ENCODE measurements at regions not wholly inside any gene's neighbourhood (a gene's known extent, or its start where the extent isn't known, plus 50 kb on each side); places are given as distances from the start of the nearest gene placed in this dataset.
"Not testable (repeated sequence)": the region's sequence is repeated elsewhere in the genome, so short reads cannot be mapped to it uniquely, and the experiment has no call there.

DNA sequence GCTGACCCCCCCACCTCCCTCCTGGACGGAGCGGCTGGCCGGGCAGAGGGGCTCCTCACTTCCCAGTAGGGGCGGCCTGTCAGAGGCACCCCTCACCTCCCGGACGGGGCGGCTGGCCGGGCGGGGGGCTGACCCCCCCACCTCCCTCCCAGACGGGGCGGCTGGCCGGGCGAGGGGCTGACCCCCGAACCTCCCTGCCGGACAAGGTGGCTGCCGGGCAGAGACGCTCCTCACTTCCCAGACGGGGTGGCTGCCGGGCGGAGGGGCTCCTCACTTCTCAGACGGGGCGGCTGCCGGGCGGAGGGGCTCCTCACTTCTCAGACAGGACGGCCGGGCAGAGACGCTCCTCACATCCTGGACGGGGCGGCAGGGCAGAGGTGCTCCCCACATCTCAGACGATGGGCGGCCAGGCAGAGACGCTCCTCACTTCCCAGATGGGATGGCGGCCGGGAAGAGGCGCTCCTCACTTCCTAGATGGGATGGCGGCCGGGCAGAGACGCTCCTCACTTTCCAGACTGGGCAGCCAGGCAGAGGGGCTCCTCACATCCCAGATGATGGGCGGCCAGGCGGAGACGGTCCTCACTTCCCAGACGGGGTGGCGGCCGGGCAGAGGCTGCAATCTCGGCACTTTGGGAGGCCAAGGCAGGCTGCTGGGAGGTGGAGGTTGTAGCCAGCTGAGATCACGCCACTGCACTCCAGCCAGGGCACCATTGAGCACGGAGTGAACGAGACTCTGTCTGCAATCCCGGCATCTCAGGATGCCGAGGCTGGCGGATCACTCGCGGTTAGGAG is 66.2 kb upstream of the PAPPA2 start:
- not testable (repeated sequence) for H2BK12ac ChIP-seq (ENCODE audit: low read length); H3K4me1 ChIP-seq (ENCODE audit: control insufficient read depth in 2 of 2, insufficient read depth in 1 of 2, low read depth in 1 of 2, low read length in 2 of 2); H2AFZ ChIP-seq (ENCODE audit: low read length); H2BK15ac ChIP-seq (ENCODE audit: low read length); H3K4me3 ChIP-seq (ENCODE audit: low read length in 2 of 2); DNase-seq (ENCODE audit: low spot score); H3K79me1 ChIP-seq (ENCODE audit: low read depth, low read length); H3K14ac ChIP-seq (ENCODE audit: low read length); H2BK120ac ChIP-seq (ENCODE audit: low read depth, low read length); H4K8ac ChIP-seq (ENCODE audit: low read depth, low read length); H3K27ac ChIP-seq (replicated peaks; ENCODE audit: low read length); H3K4me2 ChIP-seq (ENCODE audit: insufficient read depth, low read length, poor library complexity, severe bottlenecking); H3K27me3 ChIP-seq (ENCODE audit: control insufficient read depth in 3 of 3, insufficient read depth in 3 of 3, low read depth in 1 of 3, low read length in 3 of 3); H4K91ac ChIP-seq (ENCODE audit: low read depth, low read length, poor library complexity); H3K36me3 ChIP-seq (replicated peaks in 1 of 2; ENCODE audit: control insufficient read depth in 2 of 2, insufficient read depth in 2 of 2, low read length in 2 of 2); H3K18ac ChIP-seq (ENCODE audit: low read length); H3K23ac ChIP-seq (ENCODE audit: low read depth, low read length, poor library complexity); H3K9ac ChIP-seq (ENCODE audit: low read depth, low read length, poor library complexity); H3K9me3 ChIP-seq (replicated peaks in 1 of 2; ENCODE audit: control insufficient read depth in 2 of 2, insufficient read depth in 1 of 2, low read depth in 1 of 2, low read length in 2 of 2); H2AK5ac ChIP-seq (ENCODE audit: low read depth, low read length); H2BK5ac ChIP-seq (ENCODE audit: low read length); H3K4ac ChIP-seq (ENCODE audit: low read length)
- WGBS, 2 donors (ENCODE audit: extremely low coverage in 2 of 2, insufficient read length in 2 of 2, insufficient replicate concordance in 1 of 2) = no CpG with 5 or more reads among the region's 53 CpGs

GRCh38 chr1:176391621-176392020 is 71.4 kb upstream of the PAPPA2 start:
- Histone ChIP-seq H3K4me3 (ENCODE audit: low read length in 2 of 2) (no peak overlapping the region), H2BK120ac (ENCODE audit: low read depth, low read length) (no peak overlapping the region), H3K9ac (ENCODE audit: low read depth, low read length, poor library complexity) (no peak overlapping the region), H3K23ac (ENCODE audit: low read depth, low read length, poor library complexity) (no peak overlapping the region), H4K8ac (ENCODE audit: low read depth, low read length) (no peak overlapping the region), H2BK12ac (ENCODE audit: low read length) (no peak overlapping the region), H3K27me3 (ENCODE audit: control insufficient read depth in 3 of 3, insufficient read depth in 3 of 3, low read depth in 1 of 3, low read length in 3 of 3) (no peaks in the 10 kb centered on the region), H2BK15ac (ENCODE audit: low read length) (no peak overlapping the region), H3K36me3 (replicated peaks in 1 of 2; ENCODE audit: control insufficient read depth in 2 of 2, insufficient read depth in 2 of 2, low read length in 2 of 2) (no peaks in the 10 kb centered on the region), H3K9me3 (replicated peaks in 1 of 2; ENCODE audit: control insufficient read depth in 2 of 2, insufficient read depth in 1 of 2, low read depth in 1 of 2, low read length in 2 of 2) (no peaks in the 10 kb centered on the region), H3K4me1 (ENCODE audit: control insufficient read depth in 2 of 2, insufficient read depth in 1 of 2, low read depth in 1 of 2, low read length in 2 of 2) (no peaks in the 10 kb centered on the region), H2BK5ac (ENCODE audit: low read length) (no peak overlapping the region), H3K4me2 (ENCODE audit: insufficient read depth, low read length, poor library complexity, severe bottlenecking) (no peak overlapping the region), H3K4ac (ENCODE audit: low read length) (no peak overlapping the region), H3K27ac (replicated peaks; ENCODE audit: low read length) (no peak overlapping the region), H4K91ac (ENCODE audit: low read depth, low read length, poor library complexity) (no peak overlapping the region), H3K79me1 (ENCODE audit: low read depth, low read length) (no peaks in the 10 kb centered on the region), H2AFZ (ENCODE audit: low read length) (no peak overlapping the region), H3K18ac (ENCODE audit: low read length) (no peak overlapping the region), H3K14ac (ENCODE audit: low read length) (no peak overlapping the region), H2AK5ac (ENCODE audit: low read depth, low read length) (no peak overlapping the region)
- no peak for DNase-seq (ENCODE audit: low spot score)
- no CpG with 5 or more reads among the region's 2 CpGs for WGBS, 2 donors (ENCODE audit: extremely low coverage in 2 of 2, insufficient read length in 2 of 2, insufficient replicate concordance in 1 of 2)

GRCh38 chr1:176384841-176385240 is 78.1 kb upstream of the PAPPA2 start:
- H2BK12ac ChIP-seq (ENCODE audit: low read length) = no peak overlapping the region
- H4K8ac ChIP-seq (ENCODE audit: low read depth, low read length) = no peak overlapping the region
- DNase-seq (ENCODE audit: low spot score) = no peak
- H3K14ac ChIP-seq (ENCODE audit: low read length) = no peak overlapping the region
- no peak overlapping the region for H3K4ac ChIP-seq (ENCODE audit: low read length)
- H4K91ac ChIP-seq (ENCODE audit: low read depth, low read length, poor library complexity) = no peak overlapping the region
- no peak overlapping the region for H3K4me3 ChIP-seq (ENCODE audit: low read length in 2 of 2)
- H2BK120ac ChIP-seq (ENCODE audit: low read depth, low read length) = no peak overlapping the region
- H3K4me2 ChIP-seq (ENCODE audit: insufficient read depth, low read length, poor library complexity, severe bottlenecking) = no peak overlapping the region
- no peaks in the 10 kb centered on the region for H3K36me3 ChIP-seq (replicated peaks in 1 of 2; ENCODE audit: control insufficient read depth in 2 of 2, insufficient read depth in 2 of 2, low read length in 2 of 2)
- H2AFZ ChIP-seq (ENCODE audit: low read length) = no peak overlapping the region
- H3K23ac ChIP-seq (ENCODE audit: low read depth, low read length, poor library complexity) = no peak overlapping the region
- H3K9ac ChIP-seq (ENCODE audit: low read depth, low read length, poor library complexity) = no peak overlapping the region
- H2AK5ac ChIP-seq (ENCODE audit: low read depth, low read length) = no peak overlapping the region
- no peaks in the 10 kb centered on the region for H3K27me3 ChIP-seq (ENCODE audit: control insufficient read depth in 3 of 3, insufficient read depth in 3 of 3, low read depth in 1 of 3, low read length in 3 of 3)
- H3K79me1 ChIP-seq (ENCODE audit: low read depth, low read length) = no peaks in the 10 kb centered on the region
- H2BK15ac ChIP-seq (ENCODE audit: low read length) = no peak overlapping the region
- peak overlapping the region; percentile 22 for H3K27ac ChIP-seq (replicated peaks; ENCODE audit: low read length)
- no peak overlapping the region for H3K18ac ChIP-seq (ENCODE audit: low read length)
- no peaks in the 10 kb centered on the region for H3K9me3 ChIP-seq (replicated peaks in 1 of 2; ENCODE audit: control insufficient read depth in 2 of 2, insufficient read depth in 1 of 2, low read depth in 1 of 2, low read length in 2 of 2)
- peaks cover 0 to 6% of the 10 kb centered on the region in 2 donors for H3K4me1 ChIP-seq (ENCODE audit: control insufficient read depth in 2 of 2, insufficient read depth in 1 of 2, low read depth in 1 of 2, low read length in 2 of 2)
- no peak overlapping the region for H2BK5ac ChIP-seq (ENCODE audit: low read length)

GRCh38 chr1:176382163-176382562 is 80.8 kb upstream of the PAPPA2 start:
- Histone ChIP-seq H3K4me1 (ENCODE audit: control insufficient read depth in 2 of 2, insufficient read depth in 1 of 2, low read depth in 1 of 2, low read length in 2 of 2) (peaks cover 0 to 6% of the 10 kb centered on the region in 2 donors), H2BK12ac (ENCODE audit: low read length) (no peak overlapping the region), H3K18ac (ENCODE audit: low read length) (no peak overlapping the region), H2AFZ (ENCODE audit: low read length) (no peak overlapping the region), H2BK5ac (ENCODE audit: low read length) (no peak overlapping the region), H3K79me1 (ENCODE audit: low read depth, low read length) (no peaks in the 10 kb centered on the region), H2AK5ac (ENCODE audit: low read depth, low read length) (no peak overlapping the region), H3K27ac (replicated peaks; ENCODE audit: low read length) (no peak overlapping the region), H3K9ac (ENCODE audit: low read depth, low read length, poor library complexity) (no peak overlapping the region), H3K27me3 (ENCODE audit: control insufficient read depth in 3 of 3, insufficient read depth in 3 of 3, low read depth in 1 of 3, low read length in 3 of 3) (no peaks in the 10 kb centered on the region), H3K4ac (ENCODE audit: low read length) (no peak overlapping the region), H2BK120ac (ENCODE audit: low read depth, low read length) (no peak overlapping the region), H3K14ac (ENCODE audit: low read length) (no peak overlapping the region), H3K36me3 (replicated peaks in 1 of 2; ENCODE audit: control insufficient read depth in 2 of 2, insufficient read depth in 2 of 2, low read length in 2 of 2) (no peaks in the 10 kb centered on the region), H3K23ac (ENCODE audit: low read depth, low read length, poor library complexity) (no peak overlapping the region), H2BK15ac (ENCODE audit: low read length) (no peak overlapping the region), H3K4me2 (ENCODE audit: insufficient read depth, low read length, poor library complexity, severe bottlenecking) (no peak overlapping the region), H3K9me3 (replicated peaks in 1 of 2; ENCODE audit: control insufficient read depth in 2 of 2, insufficient read depth in 1 of 2, low read depth in 1 of 2, low read length in 2 of 2) (no peaks in the 10 kb centered on the region), H4K8ac (ENCODE audit: low read depth, low read length) (no peak overlapping the region), H3K4me3 (ENCODE audit: low read length in 2 of 2) (no peak overlapping the region), H4K91ac (ENCODE audit: low read depth, low read length, poor library complexity) (no peak overlapping the region)
- WGBS, 2 donors (ENCODE audit: extremely low coverage in 2 of 2, insufficient read length in 2 of 2, insufficient replicate concordance in 1 of 2) = no CpG with 5 or more reads among the region's 1 CpG
- DNase-seq (ENCODE audit: low spot score) = no peak

Measured in neuronal stem cell (in vitro differentiated cells).